B cell (primary cell): ENCODE measurements at regions not wholly inside any gene's neighbourhood (a gene's known extent, or its start where the extent isn't known, plus 50 kb on each side); places are given as distances from the start of the nearest gene placed in this dataset.

Experiments used
- ATAC-seq: fragments of 200-7000 bp; cut with Tn5 transposase; one replicate; pipeline ENCODE4 v1.10.0; 2021; ENCODE audit warnings: low read depth, mild to moderate bottlenecking, moderate number of reproducible peaks, moderate library complexity
- CTCF ChIA-PET: fragments of 350-600 bp; sonication (Branson Sonifier 250); formaldehyde crosslinking; loops from one replicate; lab custom pipeline; 2021; ENCODE audit warnings: antibody characterized with exemption, inconsistent platforms; lab: Charles Lee
- POLR2A ChIA-PET: fragments of 350-600 bp; sonication (Branson Sonifier 250); formaldehyde crosslinking; loops from one replicate; lab custom pipeline; 2021; ENCODE audit warnings: antibody characterized with exemption; lab: Charles Lee
- DNase-seq: peaks from one replicate; pipeline ENCODE4 v3.0.0; 2013
- H2AFZ ChIP-seq: 2 replicates; pipeline ENCODE4 v1.6.1; 2012; ENCODE audit warnings: mild to moderate bottlenecking, low read depth, low read length; ENCODE audit not compliant: insufficient read depth, poor library complexity, severe bottlenecking
- H3K27ac ChIP-seq, 2 donors: 1 replicate in 1 of 2; 2 replicates in 1 of 2; pipeline ENCODE4 v1.5.1; 2012 to 2013; ENCODE audit warnings: low read length in 2 of 2, mild to moderate bottlenecking in 2 of 2, moderate library complexity in 1 of 2
- H3K27me3 ChIP-seq, 4 experiments: fragments of 200-600 bp in 1 of 4; sonication (generic) in 1 of 4; replicated peaks in 1 of 4; 1 replicate in 2 of 4; 2 replicates in 2 of 4; pipeline versions ENCODE4 v1.6.1 to v1.7.0; 2013 to 2016; ENCODE audit warnings: low read length in 3 of 4, mild to moderate bottlenecking in 2 of 4, mixed read lengths in 1 of 4, moderate library complexity in 1 of 4; ENCODE audit not compliant: insufficient read depth in 4 of 4, control insufficient read depth in 3 of 4; ENCODE audit errors: control extremely low read depth in 1 of 4
- H3K36me3 ChIP-seq, 2 experiments: replicated peaks in 1 of 2; 1 replicate in 1 of 2; 2 replicates in 1 of 2; pipeline versions ENCODE4 v1.6.1 to v1.7.1; 2013; ENCODE audit warnings: low read length in 1 of 2; ENCODE audit not compliant: insufficient read depth in 2 of 2, control insufficient read depth in 1 of 2; ENCODE audit errors: control extremely low read depth in 1 of 2, extremely low read depth in 1 of 2
- H3K4me1 ChIP-seq, 2 donors: fragments of 200-600 bp in 1 of 2; sonication (generic) in 1 of 2; 1 replicate in 1 of 2; 2 replicates in 1 of 2; pipeline versions ENCODE4 v1.5.1 to v1.6.1; 2013 to 2017; ENCODE audit warnings: low read length in 2 of 2; ENCODE audit not compliant: control insufficient read depth in 2 of 2, insufficient read depth in 2 of 2
- H3K4me2 ChIP-seq: replicated peaks from 2 replicates; pipeline ENCODE3; 2012; ENCODE audit warnings: mild to moderate bottlenecking, low read depth, low read length; ENCODE audit not compliant: poor library complexity, severe bottlenecking
- H3K4me3 ChIP-seq, 5 experiments: fragments of 200-600 bp in 1 of 5; sonication (generic) in 1 of 5; 1 replicate in 3 of 5; 2 replicates in 2 of 5; pipeline versions ENCODE4 v1.5.1 to v1.7.0; 2011 to 2016; ENCODE audit warnings: low read length in 4 of 5, mild to moderate bottlenecking in 4 of 5, low read depth in 2 of 5, control low read depth in 1 of 5, moderate library complexity in 1 of 5; ENCODE audit not compliant: insufficient read depth in 1 of 5; ENCODE audit errors: control extremely low read depth in 1 of 5, extremely low read depth in 1 of 5
- H3K79me2 ChIP-seq: fragments of 200-600 bp; sonication (generic); one replicate; pipeline ENCODE4 v1.6.0; 2016; ENCODE audit warnings: low read length; ENCODE audit not compliant: control insufficient read depth, insufficient read depth
- H3K9ac ChIP-seq: fragments of 200-600 bp; sonication (generic); 2 replicates; pipeline ENCODE4 v1.6.1; 2017; ENCODE audit warnings: mild to moderate bottlenecking, low read length, moderate library complexity
- H3K9me3 ChIP-seq, 3 donors: one replicate each; pipeline versions ENCODE4 v1.6.1 to v1.7.1; 2013; ENCODE audit warnings: low read length in 2 of 3; ENCODE audit not compliant: control insufficient read depth in 2 of 3, insufficient read depth in 1 of 3; ENCODE audit errors: control extremely low read depth in 1 of 3
- H4K20me1 ChIP-seq: 2 replicates; pipeline ENCODE4 v1.6.0; 2012; ENCODE audit warnings: mild to moderate bottlenecking, low read length; ENCODE audit not compliant: insufficient read depth, control insufficient read depth, poor library complexity, severe bottlenecking
- H3K27ac Mint-ChIP-seq: one replicate; pipeline ENCODE4 v1.8.0; 2021; ENCODE audit warnings: mixed read lengths
- H3K27me3 Mint-ChIP-seq: one replicate; pipeline ENCODE4 v1.8.0; 2021; ENCODE audit warnings: mixed read lengths
- H3K4me1 Mint-ChIP-seq: one replicate; pipeline ENCODE4 v1.8.0; 2021; ENCODE audit warnings: mixed read lengths
- H3K4me3 Mint-ChIP-seq: one replicate; pipeline ENCODE4 v1.8.0; 2021; ENCODE audit warnings: mixed read lengths
- H3K9me3 Mint-ChIP-seq: one replicate; pipeline ENCODE4 v1.8.0; 2022; ENCODE audit warnings: mixed read lengths; ENCODE audit not compliant: insufficient read depth
- EZH2 ChIP-seq: IDR thresholded peaks from 2 replicates; pipeline ENCODE4 v1.6.1; 2012; ENCODE audit warnings: borderline replicate concordance, low read depth, mild to moderate bottlenecking, moderate library complexity, low read length; ENCODE audit not compliant: insufficient read depth, poor library complexity, severe bottlenecking
- WGBS: methylation state at CpG from one replicate; pipeline ENCODE4 v1.1.5; 2013; ENCODE audit warnings: missing lambda C conversion rate; ENCODE audit not compliant: insufficient coverage; 5-methylcytosine and 5-hydroxymethylcytosine counted together
- intact Hi-C: fragments of 100-400 bp; cut with micrococcal nuclease; formaldehyde crosslinking; loops from one replicate; pipeline ENCODE4 v1.10.0; 2022
- TF ChIP-seq, protein P1 (sequence below): fragments of 200-600 bp; IDR thresholded peaks from one replicate; pipeline ENCODE4 v1.8.0; 2022; ENCODE audit warnings: antibody characterized with exemption, mild to moderate bottlenecking

- no peaks in the 10 kb centered on the region for H3K4me1 ChIP-seq
- Mint-ChIP-seq H3K4me1 (no peaks in the 10 kb centered on the region), H3K4me3 (no peak overlapping the region), H3K9me3 (no peaks in the 10 kb centered on the region), H3K27ac (no peak overlapping the region), H3K27me3 (no peaks in the 10 kb centered on the region)
- no peaks in the 10 kb centered on the region for H4K20me1 ChIP-seq
- no peaks in the 10 kb centered on the region for H3K36me3 ChIP-seq
- ChIA-PET POLR2A (no interaction called here), CTCF (no interaction called here)
- no peak for ATAC-seq
- WGBS: 92% methylated on average over 8 of the region's 8 CpGs
- no peak for DNase-seq
- H3K27ac ChIP-seq: no peak overlapping the region
- no peaks in the 10 kb centered on the region for H3K27me3 ChIP-seq
- no peak overlapping the region for H3K9ac ChIP-seq
- no peak overlapping the region for H3K4me2 ChIP-seq
- peaks cover 0 to 14% (median 0%) of the 10 kb centered on the region in 3 donors for H3K9me3 ChIP-seq
- H3K4me3 ChIP-seq: no peak overlapping the region
- TF ChIP-seq, protein P1, sequence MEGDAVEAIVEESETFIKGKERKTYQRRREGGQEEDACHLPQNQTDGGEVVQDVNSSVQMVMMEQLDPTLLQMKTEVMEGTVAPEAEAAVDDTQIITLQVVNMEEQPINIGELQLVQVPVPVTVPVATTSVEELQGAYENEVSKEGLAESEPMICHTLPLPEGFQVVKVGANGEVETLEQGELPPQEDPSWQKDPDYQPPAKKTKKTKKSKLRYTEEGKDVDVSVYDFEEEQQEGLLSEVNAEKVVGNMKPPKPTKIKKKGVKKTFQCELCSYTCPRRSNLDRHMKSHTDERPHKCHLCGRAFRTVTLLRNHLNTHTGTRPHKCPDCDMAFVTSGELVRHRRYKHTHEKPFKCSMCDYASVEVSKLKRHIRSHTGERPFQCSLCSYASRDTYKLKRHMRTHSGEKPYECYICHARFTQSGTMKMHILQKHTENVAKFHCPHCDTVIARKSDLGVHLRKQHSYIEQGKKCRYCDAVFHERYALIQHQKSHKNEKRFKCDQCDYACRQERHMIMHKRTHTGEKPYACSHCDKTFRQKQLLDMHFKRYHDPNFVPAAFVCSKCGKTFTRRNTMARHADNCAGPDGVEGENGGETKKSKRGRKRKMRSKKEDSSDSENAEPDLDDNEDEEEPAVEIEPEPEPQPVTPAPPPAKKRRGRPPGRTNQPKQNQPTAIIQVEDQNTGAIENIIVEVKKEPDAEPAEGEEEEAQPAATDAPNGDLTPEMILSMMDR: no peak
- TF ChIP-seq EZH2: no peak
- intact Hi-C loops: no loop called here
- H2AFZ ChIP-seq: no peak overlapping the region
- no peaks in the 10 kb centered on the region for H3K79me2 ChIP-seq
These were observed 90.0 kb downstream of the HMX1 start for GRCh38 chr4:8781641-8782040.

- Histone ChIP-seq H3K9ac (no peak overlapping the region), H4K20me1 (no peaks in the 10 kb centered on the region), H3K4me2 (no peak overlapping the region), H3K4me3 (no peak overlapping the region), H3K79me2 (no peaks in the 10 kb centered on the region), H3K27me3 (no peaks in the 10 kb centered on the region), H3K36me3 (no peaks in the 10 kb centered on the region), H3K9me3 (peaks cover 0 to 17% (median 0%) of the 10 kb centered on the region in 3 donors), H2AFZ (no peak overlapping the region), H3K4me1 (no peaks in the 10 kb centered on the region), H3K27ac (no peak overlapping the region)
- Mint-ChIP-seq H3K27me3 (no peaks in the 10 kb centered on the region), H3K4me3 (no peak overlapping the region), H3K4me1 (no peaks in the 10 kb centered on the region), H3K9me3 (no peaks in the 10 kb centered on the region), H3K27ac (no peak overlapping the region)
- intact Hi-C loops: no loop called here
- ATAC-seq: no peak
- POLR2A ChIA-PET: no interaction called here
- TF ChIP-seq, protein P1: no peak
- TF ChIP-seq EZH2: no peak
- CTCF ChIA-PET: no interaction called here
- WGBS: 78% methylated on average over 19 of the region's 19 CpGs
- DNase-seq: no peak
These were observed 90.9 kb downstream of the HMX1 start for GRCh38 chr4:8780596-8781368.
